H1 (cell line): ENCODE measurements at regions not wholly inside any gene's neighbourhood (a gene's known extent, or its start where the extent isn't known, plus 50 kb on each side); places are given as distances from the start of the nearest gene placed in this dataset.

ENCODE experiments used
- CTBP2 ChIP-seq: IDR thresholded peaks from 2 replicates; pipeline ENCODE4 v1.7.0; 2011; ENCODE audit warnings: borderline replicate concordance, mild to moderate bottlenecking, moderate library complexity, mixed read lengths, low read length; ENCODE audit not compliant: insufficient read depth, insufficient read length
- CTCF ChIP-seq, 3 experiments: IDR thresholded peaks; 1 replicate in 2 of 3; 2 replicates in 1 of 3; pipeline versions ENCODE4 v1.5.1 to v1.6.1; 2011; ENCODE audit warnings: low read length in 3 of 3, mild to moderate bottlenecking in 3 of 3, inconsistent platforms in 2 of 3, low read depth in 1 of 3, moderate library complexity in 1 of 3; ENCODE audit not compliant: insufficient read depth in 1 of 3; ENCODE audit errors: control extremely low read depth in 1 of 3
- EGR1 ChIP-seq: IDR thresholded peaks from 2 replicates; pipeline ENCODE4 v1.6.1; 2011; ENCODE audit warnings: low read depth, low read length, borderline replicate concordance
- GABPA ChIP-seq: IDR thresholded peaks from 2 replicates; pipeline ENCODE4 v1.6.1; 2011; ENCODE audit warnings: mild to moderate bottlenecking, low read length, moderate library complexity, borderline replicate concordance; ENCODE audit not compliant: insufficient read depth
- NANOG ChIP-seq: IDR thresholded peaks from 2 replicates; pipeline ENCODE4 v1.6.1; 2011; ENCODE audit warnings: low read length, low read depth, mild to moderate bottlenecking, inconsistent platforms; ENCODE audit not compliant: insufficient read depth, poor library complexity, severe bottlenecking
- RFX5 ChIP-seq: IDR thresholded peaks from 2 replicates; pipeline ENCODE4 v1.6.1; 2011; ENCODE audit warnings: low read depth, low read length, improper control_type of control experiment, borderline replicate concordance
- TAF7 ChIP-seq: optimal IDR thresholded peaks from 2 replicates; pipeline ENCODE3; 2011; ENCODE audit warnings: low read depth, mild to moderate bottlenecking, inconsistent platforms, low read length, moderate library complexity, borderline replicate concordance
- TBP ChIP-seq: IDR thresholded peaks from 2 replicates; pipeline ENCODE4 v1.6.1; 2011; ENCODE audit warnings: low read depth, low read length, improper control_type of control experiment

DNA sequence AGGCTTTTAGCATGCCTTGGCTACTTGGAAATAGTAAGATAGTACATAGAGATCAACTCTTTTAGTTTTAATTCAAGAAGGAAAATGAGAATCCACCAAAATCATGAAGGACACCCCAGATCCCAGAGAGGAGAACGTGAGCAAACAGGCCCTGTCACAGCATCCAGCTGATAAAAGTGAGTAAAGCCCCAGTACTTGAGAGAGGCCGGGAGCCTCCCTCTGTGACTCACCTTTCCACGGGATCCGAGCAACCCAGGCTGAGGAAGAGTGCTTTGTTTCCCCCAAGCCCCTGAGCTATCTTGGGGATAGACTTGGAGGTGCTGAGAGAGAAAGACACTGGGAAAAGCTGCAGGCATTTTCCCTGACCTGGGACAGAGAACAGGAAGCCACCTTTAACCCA is 238.6 kb downstream of the DUSP10 start (continued):
- TF ChIP-seq CTCF (IDR thresholded peaks at IDR 0.05; ENCODE audit: control extremely low read depth in 1 of 3, insufficient read depth in 1 of 3, low read depth in 1 of 3, low read length in 3 of 3), result no peak
- no peak for TF ChIP-seq NANOG
- TF ChIP-seq CTBP2, result no peak
- no peak for TF ChIP-seq TBP
- TF ChIP-seq RFX5, result no peak
- no peak for TF ChIP-seq TAF7
- no peak for TF ChIP-seq EGR1
- no peak for TF ChIP-seq GABPA
